ENCODE measurements at regions not wholly inside any gene's neighbourhood (a gene's known extent, or its start where the extent isn't known, plus 50 kb on each side); places are given as distances from the start of the nearest gene placed in this dataset.

GRCh38 chr9:22857316-22857715, 410.7 kb downstream of the DMRTA1 start:
- H3K27me3 Mint-ChIP-seq = no peaks in the 10 kb centered on the region
- TF ChIP-seq CTCF (conservative IDR thresholded peaks at IDR 0.05) = no peak

GRCh38 chr9:22863106-22863505, 416.5 kb downstream of the DMRTA1 start:
- H3K9me3 Mint-ChIP-seq = no peaks in the 10 kb centered on the region
- H3K27ac Mint-ChIP-seq = no peak overlapping the region
- H3K36me3 Mint-ChIP-seq = no peaks in the 10 kb centered on the region
- H3K27me3 Mint-ChIP-seq = no peaks in the 10 kb centered on the region
- no peak for TF ChIP-seq CTCF (conservative IDR thresholded peaks at IDR 0.05)
- H3K4me1 Mint-ChIP-seq (ENCODE audit: unreplicated experiment) = no peaks in the 10 kb centered on the region
- no peak overlapping the region for H3K4me3 Mint-ChIP-seq
- no peak for DNase-seq (ENCODE audit: extremely low spot score, unreplicated experiment)

More at GRCh38 chr9:22857316-22857715, 410.7 kb downstream of the DMRTA1 start:
- Mint-ChIP-seq H3K36me3 (no peaks in the 10 kb centered on the region), H3K9me3 (no peaks in the 10 kb centered on the region), H3K4me1 (ENCODE audit: unreplicated experiment) (no peaks in the 10 kb centered on the region), H3K4me3 (no peak overlapping the region), H3K27ac (no peak overlapping the region)
- DNase-seq (ENCODE audit: extremely low spot score, unreplicated experiment) = no peak

GRCh38 chr9:22863736-22864135, 417.1 kb downstream of the DMRTA1 start:
- Mint-ChIP-seq H3K36me3 (no peaks in the 10 kb centered on the region), H3K27me3 (no peaks in the 10 kb centered on the region)

GRCh38 chr9:22893196-22893843, 446.7 kb downstream of the DMRTA1 start:
- no peaks in the 10 kb centered on the region for H3K36me3 Mint-ChIP-seq
- no peaks in the 10 kb centered on the region for H3K4me1 Mint-ChIP-seq (ENCODE audit: unreplicated experiment)
- TF ChIP-seq CTCF (conservative IDR thresholded peaks at IDR 0.05) = no peak
- DNase-seq (ENCODE audit: extremely low spot score, unreplicated experiment) = no peak
- H3K27me3 Mint-ChIP-seq = no peaks in the 10 kb centered on the region
- no peak overlapping the region for H3K27ac Mint-ChIP-seq
- H3K4me3 Mint-ChIP-seq = no peak overlapping the region
- H3K9me3 Mint-ChIP-seq = no peaks in the 10 kb centered on the region

More at GRCh38 chr9:22863736-22864135, 417.1 kb downstream of the DMRTA1 start:
- no peaks in the 10 kb centered on the region for H3K9me3 Mint-ChIP-seq
- H3K4me1 Mint-ChIP-seq (ENCODE audit: unreplicated experiment) = no peaks in the 10 kb centered on the region
- no peak overlapping the region for H3K4me3 Mint-ChIP-seq
- no peak overlapping the region for H3K27ac Mint-ChIP-seq
- DNase-seq (ENCODE audit: extremely low spot score, unreplicated experiment) = no peak
- no peak for TF ChIP-seq CTCF (conservative IDR thresholded peaks at IDR 0.05)

- Mint-ChIP-seq H3K36me3 (no peaks in the 10 kb centered on the region), H3K27ac (no peak overlapping the region), H3K4me1 (ENCODE audit: unreplicated experiment) (no peaks in the 10 kb centered on the region), H3K9me3 (no peaks in the 10 kb centered on the region), H3K4me3 (no peak overlapping the region), H3K27me3 (no peaks in the 10 kb centered on the region)
- no peak for DNase-seq (ENCODE audit: extremely low spot score, unreplicated experiment)
- no peak for TF ChIP-seq CTCF (conservative IDR thresholded peaks at IDR 0.05)
Measured at GRCh38 chr9:22898591-22898990, 452.0 kb downstream of the DMRTA1 start.

Data from type B pancreatic cell (in vitro differentiated cells).